ENCODE measurements at regions not wholly inside any gene's neighbourhood (a gene's known extent, or its start where the extent isn't known, plus 50 kb on each side); places are given as distances from the start of the nearest gene placed in this dataset.
A peak's percentile ranks its signal among the peaks of the same experiment; 100 is the strongest.

DNA sequence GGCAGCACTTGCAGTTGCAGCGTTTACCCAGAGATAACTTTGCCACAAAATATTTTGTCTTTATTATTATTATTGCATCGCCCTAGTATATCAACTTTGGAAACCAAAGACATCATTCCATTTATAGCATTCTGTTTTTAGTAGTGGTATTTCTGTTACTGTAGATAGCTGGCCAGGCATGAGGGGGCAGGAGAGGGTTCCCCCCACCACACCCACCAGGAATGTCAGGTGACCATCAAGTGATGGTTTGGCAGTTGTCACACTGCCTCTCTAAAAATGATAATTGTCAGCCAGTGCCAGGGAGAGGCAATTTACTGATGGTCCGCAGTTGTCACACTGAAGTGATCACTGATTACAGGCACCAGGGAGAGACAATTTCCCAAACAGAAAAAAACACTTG lies 135.6 kb downstream of the TSEN15 start:
- ATAC-seq = no peak
- DNase-seq = no peak
- intact Hi-C loops (cut with DNase I) = no loop called here
- Histone ChIP-seq H3K4me3 (no peak overlapping the region), H3K9me3 (no peaks in the 10 kb centered on the region), H3K27me3 (no peaks in the 10 kb centered on the region), H3K27ac (no peak overlapping the region), H3K4me1 (no peaks in the 10 kb centered on the region), H3K36me3 (no peaks in the 10 kb centered on the region)
- TF ChIP-seq, protein P1, sequence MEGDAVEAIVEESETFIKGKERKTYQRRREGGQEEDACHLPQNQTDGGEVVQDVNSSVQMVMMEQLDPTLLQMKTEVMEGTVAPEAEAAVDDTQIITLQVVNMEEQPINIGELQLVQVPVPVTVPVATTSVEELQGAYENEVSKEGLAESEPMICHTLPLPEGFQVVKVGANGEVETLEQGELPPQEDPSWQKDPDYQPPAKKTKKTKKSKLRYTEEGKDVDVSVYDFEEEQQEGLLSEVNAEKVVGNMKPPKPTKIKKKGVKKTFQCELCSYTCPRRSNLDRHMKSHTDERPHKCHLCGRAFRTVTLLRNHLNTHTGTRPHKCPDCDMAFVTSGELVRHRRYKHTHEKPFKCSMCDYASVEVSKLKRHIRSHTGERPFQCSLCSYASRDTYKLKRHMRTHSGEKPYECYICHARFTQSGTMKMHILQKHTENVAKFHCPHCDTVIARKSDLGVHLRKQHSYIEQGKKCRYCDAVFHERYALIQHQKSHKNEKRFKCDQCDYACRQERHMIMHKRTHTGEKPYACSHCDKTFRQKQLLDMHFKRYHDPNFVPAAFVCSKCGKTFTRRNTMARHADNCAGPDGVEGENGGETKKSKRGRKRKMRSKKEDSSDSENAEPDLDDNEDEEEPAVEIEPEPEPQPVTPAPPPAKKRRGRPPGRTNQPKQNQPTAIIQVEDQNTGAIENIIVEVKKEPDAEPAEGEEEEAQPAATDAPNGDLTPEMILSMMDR (IDR thresholded peaks at IDR 0.05) = no peak

- intact Hi-C loops (cut with DNase I) = no loop called here
- no peaks in the 10 kb centered on the region for H3K36me3 ChIP-seq
- no peaks in the 10 kb centered on the region for H3K4me1 ChIP-seq
- H3K4me3 ChIP-seq = no peak overlapping the region
- DNase-seq (no peak), ATAC-seq (no peak)
- no peaks in the 10 kb centered on the region for H3K27me3 ChIP-seq
- H3K9me3 ChIP-seq = no peaks in the 10 kb centered on the region
- no peak overlapping the region for H3K27ac ChIP-seq
- TF ChIP-seq, protein P1 (IDR thresholded peaks at IDR 0.05) = no peak
Measured at GRCh38 chr1:184188037-184188436, 136.5 kb downstream of the TSEN15 start.

DNA sequence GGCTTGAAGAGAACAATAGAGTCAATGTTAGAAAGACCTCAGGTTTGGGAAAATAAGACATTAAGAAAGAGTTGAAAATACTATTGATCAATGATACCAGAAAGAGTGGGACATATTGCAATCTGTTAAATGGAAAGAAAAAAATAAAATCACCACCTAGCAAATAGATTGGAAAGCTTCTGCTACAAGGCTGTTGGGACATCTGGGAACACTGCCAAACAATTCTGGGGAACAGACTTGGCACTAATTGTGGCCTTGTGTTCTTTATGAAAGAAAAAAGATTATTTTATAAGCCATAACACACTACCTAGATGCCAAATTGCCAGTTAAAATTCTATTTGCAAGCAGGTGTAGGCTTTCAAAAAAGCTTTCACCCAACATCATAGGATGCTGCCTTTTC lies 137.8 kb downstream of the TSEN15 start:
- H3K4me3 ChIP-seq = no peak overlapping the region
- DNase-seq (peak in 1 of 4 donors; percentile 30), ATAC-seq (no peak)
- no peaks in the 10 kb centered on the region for H3K9me3 ChIP-seq
- H3K27ac ChIP-seq = no peak overlapping the region
- no peaks in the 10 kb centered on the region for H3K36me3 ChIP-seq
- TF ChIP-seq, protein P1 (IDR thresholded peaks at IDR 0.05) = no peak
- intact Hi-C loops (cut with DNase I) = no loop called here
- no peaks in the 10 kb centered on the region for H3K4me1 ChIP-seq
- no peaks in the 10 kb centered on the region for H3K27me3 ChIP-seq

GRCh38 chr1:184190616-184191015 lies 139.1 kb downstream of the TSEN15 start:
- Histone ChIP-seq H3K4me1 (no peaks in the 10 kb centered on the region), H3K27ac (peak overlapping the region in 1 of 2 donors; percentile 34), H3K9me3 (no peaks in the 10 kb centered on the region), H3K36me3 (no peaks in the 10 kb centered on the region), H3K4me3 (no peak overlapping the region), H3K27me3 (no peaks in the 10 kb centered on the region)
- ATAC-seq (no peak), DNase-seq (no peak)
- intact Hi-C loops (cut with DNase I) = no loop called here
- TF ChIP-seq, protein P1 (IDR thresholded peaks at IDR 0.05) = no peak

GRCh38 chr1:184191181-184191621 lies 139.7 kb downstream of the TSEN15 start:
- Histone ChIP-seq H3K9me3 (no peaks in the 10 kb centered on the region), H3K27me3 (no peaks in the 10 kb centered on the region), H3K4me1 (no peaks in the 10 kb centered on the region), H3K4me3 (no peak overlapping the region), H3K27ac (peak overlapping the region in 1 of 2 donors; percentile 34), H3K36me3 (no peaks in the 10 kb centered on the region)
- intact Hi-C loops (cut with DNase I) = no loop called here
- DNase-seq (peak; percentile 61 to 93 (median 80)), ATAC-seq (peak; percentile 93)
- TF ChIP-seq, protein P1 (IDR thresholded peaks at IDR 0.05) = no peak

Data from left lung (tissue), 4 donors.